DMS 273 treated with DMSO at 0.1 percent for 48 hours (cell line): ENCODE measurements at regions not wholly inside any gene's neighbourhood (a gene's known extent, or its start where the extent isn't known, plus 50 kb on each side); places are given as distances from the start of the nearest gene placed in this dataset.
A peak's percentile ranks its signal among the peaks of the same experiment; 100 is the strongest.
"Not testable (repeated sequence)": the region's sequence is repeated elsewhere in the genome, so short reads cannot be mapped to it uniquely, and the experiment has no call there.

Experiments
- DNase-seq: peaks from one replicate; lab custom pipeline; 2025; lab: John Stamatoyannopoulos, UW

DNA sequence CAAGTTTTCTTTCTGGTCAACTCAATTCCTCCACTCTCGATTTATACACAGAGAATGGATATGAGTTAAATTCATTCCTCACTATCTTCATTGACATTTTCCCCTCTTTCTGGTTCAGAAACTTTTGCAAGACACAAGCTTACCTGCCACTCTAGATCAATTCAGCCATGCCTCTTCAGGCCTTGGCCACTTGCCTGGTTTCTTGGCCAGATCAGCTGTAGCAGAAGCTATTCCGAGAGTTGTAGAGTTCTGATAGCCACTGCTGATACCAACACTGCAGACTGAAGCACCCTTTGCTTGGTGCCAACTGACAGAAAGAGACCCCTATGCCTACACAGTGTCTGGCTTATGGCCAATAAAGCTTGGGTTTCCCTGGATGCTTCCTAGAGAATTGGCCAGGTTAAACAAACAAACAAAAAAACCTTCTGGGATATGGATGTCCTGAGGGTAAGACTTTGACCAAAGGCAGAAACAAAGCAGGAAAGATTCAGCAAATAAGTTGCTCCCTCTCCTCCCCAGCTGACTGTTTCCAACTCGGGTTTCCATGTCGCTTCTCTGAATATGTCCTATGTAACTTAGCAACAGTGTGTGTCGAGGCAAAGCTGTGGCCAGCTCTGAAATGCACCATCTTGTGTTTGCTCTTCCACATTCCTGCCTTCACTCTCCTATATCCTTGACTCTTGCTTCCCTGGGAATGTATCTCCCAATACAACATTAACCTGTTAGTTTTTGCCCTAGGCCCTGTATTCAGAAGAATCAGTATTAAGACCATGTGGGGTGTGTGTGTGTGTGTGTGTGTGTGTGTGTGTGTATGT is 521.6 kb downstream of the EPHA3 start:
- DNase-seq = no peak

DNA sequence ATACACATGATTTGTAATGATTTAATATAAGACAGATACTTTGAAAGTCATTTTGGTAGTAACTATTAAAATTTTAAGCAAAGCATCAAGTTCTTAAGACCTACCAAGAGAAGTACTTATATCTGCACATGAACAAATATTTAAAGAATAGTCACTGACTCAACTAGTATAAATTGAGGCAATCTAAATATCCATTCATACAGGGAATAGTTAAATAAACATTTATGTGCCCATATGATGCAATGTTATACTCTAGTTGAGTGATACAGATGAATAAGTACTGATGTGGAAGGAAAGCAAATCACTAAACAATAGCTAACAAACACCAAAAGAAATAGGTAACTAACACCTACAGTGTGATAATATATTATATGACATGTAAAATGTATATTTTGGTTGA is 527.7 kb downstream of the EPHA3 start:
- no peak for DNase-seq

DNA sequence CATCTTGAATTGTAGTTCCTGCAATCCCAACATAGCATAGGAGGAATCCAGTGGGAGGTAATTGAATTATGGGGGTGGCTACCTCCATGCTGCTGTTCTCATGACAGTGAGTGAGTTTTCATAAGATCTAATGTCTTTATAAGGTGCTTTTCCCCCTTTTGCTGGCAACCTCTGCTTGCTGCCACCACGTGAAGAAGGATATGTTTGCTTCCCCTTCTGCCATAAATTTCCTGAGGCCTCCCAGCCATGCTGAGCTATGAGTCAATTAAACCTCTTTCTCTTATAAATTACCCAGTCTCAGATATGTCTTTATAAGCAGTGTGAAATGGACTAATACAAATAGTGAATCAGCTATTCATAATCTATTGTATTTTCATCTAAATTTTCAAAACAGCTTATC is 537.3 kb downstream of the EPHA3 start:
- DNase-seq = no peak

DNA sequence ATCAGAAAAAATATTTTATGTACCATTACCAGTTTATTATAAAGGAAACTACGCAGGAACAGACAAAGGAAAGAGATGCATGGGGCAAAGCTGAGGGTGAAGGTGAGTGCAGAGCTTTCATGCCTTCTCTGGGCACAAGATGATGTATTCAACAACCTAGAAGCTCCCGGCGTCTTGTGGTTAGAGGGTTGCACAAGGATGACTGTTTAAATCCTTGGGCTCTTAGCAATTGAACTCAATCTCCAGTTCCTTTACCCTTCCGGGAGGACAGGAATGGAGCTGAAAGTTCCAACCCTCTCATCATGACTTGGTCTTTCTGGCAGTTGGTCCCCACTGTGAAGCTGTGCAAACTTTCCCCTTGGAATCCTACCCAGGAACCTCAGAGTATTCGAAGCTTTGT is 542.0 kb downstream of the EPHA3 start:
- no peak for DNase-seq

DNA sequence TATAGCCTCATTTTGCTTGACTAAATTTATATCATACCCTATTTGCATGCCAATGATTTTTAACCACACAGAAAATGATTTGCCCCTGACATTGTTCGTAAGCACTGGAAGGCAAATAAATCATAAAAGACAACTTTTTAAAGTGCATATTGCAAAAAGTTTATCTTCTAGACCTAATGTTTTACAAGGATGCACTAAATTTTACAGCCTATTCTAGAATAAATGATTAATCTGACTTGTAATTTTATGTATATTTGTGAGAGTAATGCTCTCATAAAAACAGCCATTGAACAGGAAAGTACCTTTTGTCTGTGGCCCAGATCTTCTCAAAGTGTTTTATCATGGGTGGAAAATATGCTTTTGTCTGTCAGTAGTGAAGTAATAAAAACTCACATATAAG is 546.6 kb downstream of the EPHA3 start:
- no peak for DNase-seq

DNA sequence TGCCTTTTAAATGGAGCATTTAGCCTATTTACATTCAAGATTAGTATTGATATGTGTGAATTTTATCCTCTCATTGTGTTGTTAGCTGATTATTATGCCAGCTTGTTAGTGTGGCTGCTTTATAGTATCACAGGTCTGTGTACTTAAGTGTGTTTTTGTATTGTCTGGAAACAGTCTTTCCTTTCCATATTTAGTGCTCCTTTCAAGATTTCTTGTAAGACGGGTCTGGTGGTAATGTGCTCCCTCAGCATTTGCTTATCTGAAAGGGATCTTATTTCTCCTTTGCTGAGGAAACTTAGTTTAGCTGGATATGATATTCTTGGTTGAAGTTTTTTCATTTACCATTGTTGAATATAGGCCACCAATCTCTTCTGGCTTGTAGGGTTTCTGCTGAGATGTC is 549.0 kb downstream of the EPHA3 start:
- DNase-seq = no peak

DNA sequence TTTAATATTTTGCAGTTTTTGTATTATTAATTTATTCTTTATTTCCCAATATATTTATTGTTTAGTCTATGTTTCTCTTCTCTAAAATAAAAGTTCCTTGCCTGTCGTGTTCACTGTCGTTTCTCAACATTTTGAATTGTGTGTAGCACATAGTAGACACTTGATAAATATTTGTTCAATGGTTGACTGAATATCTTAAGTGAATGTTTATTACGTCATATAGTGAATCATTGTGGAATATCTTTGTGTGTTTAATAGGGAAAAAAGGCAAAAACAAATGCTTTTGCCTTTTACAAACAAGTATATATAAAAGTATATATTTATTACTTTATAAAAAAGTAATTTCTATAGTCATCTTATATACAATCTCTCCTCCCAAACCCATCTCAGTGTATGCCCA is 572.3 kb downstream of the EPHA3 start:
- no peak for DNase-seq

DNA sequence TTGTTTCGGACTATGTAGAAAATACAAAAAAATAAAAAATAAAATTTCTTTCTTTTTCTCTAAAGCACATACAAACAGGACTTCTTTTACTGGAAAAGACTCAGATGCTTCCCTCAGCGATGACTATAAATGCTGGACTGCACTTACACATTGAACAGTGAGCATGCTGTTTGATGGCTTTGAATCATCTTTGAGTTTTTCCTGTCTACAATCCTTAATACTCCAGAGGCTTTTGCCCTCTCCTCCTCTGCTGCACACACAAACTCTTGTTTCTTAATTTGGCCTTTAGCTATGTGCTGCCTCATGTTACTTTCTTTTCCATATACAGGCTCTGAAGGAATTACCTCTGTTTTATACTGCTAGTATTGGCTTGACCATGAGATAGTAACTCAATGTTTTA is 575.1 kb downstream of the EPHA3 start:
- DNase-seq = no peak

DNA sequence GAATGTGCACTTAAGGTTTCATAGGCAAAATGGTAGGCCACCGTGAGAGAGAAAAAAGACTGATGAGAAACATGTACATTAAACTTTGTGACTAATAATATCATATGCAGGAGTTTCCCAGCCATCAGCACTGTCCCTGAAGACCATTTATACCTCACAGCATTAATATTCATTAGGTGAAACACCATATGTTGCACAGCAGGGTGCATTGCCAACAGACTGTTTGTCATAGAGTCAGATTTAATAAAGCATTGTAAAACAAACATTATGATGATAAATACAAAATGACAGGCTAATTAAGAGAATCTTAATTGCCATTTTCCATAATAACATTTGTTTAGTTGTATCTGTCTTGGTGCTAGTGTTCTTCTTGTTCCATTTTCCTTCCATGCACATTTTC is 578.3 kb downstream of the EPHA3 start:
- peak; percentile 88 for DNase-seq

DNA sequence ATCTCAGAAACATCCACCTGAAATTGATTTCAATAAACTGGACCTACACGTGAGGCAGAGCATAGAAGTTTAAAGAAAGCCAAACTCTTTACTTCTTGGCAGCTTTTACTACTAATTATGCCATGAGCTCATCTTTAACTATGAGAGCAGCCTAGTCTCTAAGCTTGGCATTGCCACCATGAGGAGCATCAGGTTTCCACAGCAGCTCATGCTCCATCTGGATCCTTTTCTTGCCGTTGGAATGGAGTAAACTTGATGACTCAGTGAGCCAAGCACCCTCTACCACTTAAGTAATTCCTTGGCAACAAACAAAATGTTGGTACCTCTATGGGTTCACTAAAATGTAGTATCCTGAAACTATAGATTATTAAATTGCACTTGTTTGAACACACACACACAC is 583.2 kb downstream of the EPHA3 start:
- DNase-seq = peak; percentile 92

DNA sequence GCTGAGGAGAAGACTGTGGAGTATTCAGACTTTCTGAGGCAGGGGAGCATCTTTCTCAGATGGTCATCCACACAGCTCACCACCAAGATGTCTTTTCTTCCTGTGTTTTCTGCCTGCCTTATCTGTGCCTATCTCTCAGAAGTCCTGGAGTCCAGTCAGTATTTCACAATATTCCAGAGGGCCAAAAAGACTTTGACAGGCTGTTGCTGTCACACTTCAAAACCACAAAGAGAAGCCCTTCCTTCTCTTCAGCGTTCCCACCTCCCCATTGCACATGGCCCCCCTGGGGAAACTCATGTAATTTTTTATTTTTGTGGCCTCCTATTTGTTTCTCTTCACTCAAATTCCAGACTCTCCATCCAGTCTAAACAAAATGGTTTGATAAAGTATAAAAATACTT is 585.2 kb downstream of the EPHA3 start:
- DNase-seq = no peak

DNA sequence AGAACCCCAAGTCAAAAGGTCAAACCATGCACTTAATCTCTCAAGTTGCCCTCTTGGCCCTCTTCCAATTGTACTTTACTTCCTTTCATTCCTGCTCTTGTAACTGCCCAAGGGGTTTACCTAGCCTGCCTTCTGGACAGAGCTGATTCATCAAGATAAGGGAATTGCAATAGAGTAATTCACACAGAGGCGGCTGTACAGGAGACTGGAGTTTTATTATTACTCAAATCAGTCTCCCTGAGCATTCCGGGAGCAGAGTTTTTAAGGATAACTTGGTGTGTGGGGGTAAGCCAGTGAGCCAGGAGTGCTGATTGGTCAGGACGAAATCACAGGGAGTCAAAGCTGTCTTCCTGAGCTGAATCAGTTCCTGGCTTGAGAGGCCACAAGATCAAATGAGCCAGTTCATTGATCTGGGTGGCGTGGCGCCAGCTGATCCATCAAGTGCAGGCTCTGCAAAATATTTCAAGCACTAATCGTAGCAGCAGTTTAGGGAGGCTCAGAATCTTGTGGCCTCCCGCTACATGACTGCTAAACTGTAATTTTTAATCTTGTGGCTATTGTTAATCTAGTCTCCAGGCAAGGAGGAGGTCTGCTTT is 590.0 kb downstream of the EPHA3 start:
- DNase-seq = peak; percentile 35

DNA sequence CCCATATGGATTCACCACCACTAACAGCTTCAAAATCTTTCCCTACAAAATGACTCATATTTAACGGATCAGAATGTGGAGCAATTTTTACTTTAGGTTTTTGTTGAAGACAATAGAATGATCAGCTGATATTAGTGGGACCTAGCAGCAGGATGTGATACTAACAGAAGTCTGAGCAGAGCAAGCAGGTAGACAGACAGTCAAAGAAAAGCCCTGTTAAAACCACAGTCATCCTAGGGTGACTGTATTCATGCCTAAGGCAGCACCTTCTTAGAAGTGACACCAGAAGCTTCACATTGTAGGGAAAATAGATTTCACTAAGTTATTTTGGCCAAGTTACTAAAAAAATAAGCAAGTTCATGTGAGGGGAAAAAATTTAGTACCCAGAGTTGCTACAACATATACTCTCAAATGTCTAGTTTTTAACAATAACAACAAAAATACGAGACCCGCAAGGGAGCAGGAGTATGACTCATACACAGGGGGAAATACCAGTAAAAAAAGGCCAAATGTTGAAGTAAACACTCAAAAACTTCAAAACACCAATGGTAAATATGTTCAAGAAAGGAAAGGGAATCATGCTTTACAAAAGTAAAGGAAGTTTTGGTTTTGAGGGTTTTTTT is 590.9 kb downstream of the EPHA3 start:
- DNase-seq = no peak

DNA sequence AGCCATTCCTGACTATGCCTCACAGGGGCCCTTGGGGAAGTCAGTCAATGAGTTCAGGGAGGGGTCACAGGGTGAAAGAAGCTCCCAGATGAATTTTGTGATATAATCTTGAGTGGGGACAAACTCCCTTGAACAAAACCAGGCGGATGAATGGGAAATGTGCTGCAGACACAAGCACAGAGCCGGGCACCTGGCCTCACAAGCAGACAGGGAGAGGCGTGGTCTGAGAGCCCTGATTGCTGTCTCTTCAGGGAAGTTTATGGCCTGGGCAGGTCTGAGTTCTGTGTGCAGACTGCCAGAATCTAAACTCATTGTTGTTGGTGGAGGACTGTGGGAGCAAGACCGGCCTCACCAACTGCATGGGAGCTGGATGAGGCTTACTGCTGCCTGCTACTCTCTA is 591.8 kb downstream of the EPHA3 start:
- no peak for DNase-seq

DNA sequence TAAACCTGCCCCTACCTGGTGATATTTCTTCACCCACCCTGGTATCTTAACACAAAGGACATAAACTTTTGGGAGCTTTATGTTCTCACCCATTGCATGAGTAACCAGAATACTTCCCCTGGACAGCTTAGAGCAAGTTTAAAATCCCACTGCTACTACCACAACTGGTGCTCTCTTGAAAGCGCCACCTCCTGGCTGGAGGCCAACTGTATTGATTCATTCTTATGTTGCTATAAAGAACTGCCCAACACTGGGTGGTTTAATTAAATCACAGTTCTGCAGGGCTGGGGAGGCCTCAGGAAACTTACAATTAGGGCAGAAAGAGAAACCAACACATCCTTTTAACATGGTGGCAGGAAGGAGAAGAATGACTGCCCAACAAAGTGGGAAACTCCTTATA is 592.4 kb downstream of the EPHA3 start:
- DNase-seq = no peak

DNA sequence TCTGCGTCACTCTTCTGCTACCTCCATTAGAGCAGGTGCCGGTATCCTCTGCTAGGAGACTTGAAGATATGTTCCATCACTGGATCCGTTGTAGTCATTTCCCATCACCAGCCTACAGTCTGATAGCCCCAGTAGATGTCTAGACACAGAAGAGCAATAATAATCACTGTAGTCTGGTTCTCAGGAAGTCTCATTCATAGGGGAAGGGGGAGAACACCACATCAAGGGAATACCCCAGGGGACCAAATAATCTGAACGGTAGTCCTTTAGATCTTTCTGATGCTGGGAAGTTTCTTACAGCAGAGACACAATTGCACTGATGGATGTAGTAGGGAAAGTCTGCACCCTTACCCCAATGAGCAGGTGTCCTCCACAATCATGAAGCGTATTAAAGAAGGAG is 595.0 kb downstream of the EPHA3 start:
- no peak for DNase-seq

DNA sequence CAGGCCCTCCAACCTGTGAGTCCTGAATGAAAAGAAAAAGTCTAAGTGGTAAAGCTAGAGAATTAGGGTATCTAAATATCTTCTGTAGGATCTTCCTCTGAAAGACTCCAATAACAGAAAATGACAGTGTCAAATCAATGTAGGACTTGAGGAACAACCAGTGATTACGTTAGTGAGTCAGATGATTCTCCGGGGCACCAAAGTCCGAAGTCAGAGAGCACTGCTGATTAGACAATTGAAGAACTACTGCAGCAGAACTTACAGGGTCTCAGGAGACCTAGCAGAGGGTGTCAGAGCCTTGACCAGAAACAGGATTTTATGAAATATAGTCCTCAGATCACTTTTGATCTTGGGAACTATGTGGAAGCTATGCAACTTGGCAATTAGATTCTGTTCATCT is 605.8 kb downstream of the EPHA3 start:
- no peak for DNase-seq

DNA sequence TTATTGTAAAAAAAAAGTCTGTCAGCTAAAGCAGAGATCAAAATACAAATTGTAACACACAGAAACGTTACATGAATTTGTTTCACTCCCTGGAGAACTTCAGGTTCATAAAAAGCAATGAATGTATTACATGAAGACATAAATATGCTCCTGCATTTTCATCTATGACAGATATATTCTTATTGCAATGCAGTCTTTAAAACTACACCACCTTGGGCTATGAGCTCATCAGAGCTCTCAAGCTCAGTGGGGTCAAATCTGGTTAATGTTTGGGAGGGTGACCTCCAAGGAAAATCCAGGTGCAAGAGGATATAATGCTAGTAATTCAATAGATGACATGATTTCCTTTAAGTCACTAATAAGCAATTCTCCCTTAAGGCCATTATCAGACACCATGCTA is 606.8 kb downstream of the EPHA3 start:
- DNase-seq = no peak

DNA sequence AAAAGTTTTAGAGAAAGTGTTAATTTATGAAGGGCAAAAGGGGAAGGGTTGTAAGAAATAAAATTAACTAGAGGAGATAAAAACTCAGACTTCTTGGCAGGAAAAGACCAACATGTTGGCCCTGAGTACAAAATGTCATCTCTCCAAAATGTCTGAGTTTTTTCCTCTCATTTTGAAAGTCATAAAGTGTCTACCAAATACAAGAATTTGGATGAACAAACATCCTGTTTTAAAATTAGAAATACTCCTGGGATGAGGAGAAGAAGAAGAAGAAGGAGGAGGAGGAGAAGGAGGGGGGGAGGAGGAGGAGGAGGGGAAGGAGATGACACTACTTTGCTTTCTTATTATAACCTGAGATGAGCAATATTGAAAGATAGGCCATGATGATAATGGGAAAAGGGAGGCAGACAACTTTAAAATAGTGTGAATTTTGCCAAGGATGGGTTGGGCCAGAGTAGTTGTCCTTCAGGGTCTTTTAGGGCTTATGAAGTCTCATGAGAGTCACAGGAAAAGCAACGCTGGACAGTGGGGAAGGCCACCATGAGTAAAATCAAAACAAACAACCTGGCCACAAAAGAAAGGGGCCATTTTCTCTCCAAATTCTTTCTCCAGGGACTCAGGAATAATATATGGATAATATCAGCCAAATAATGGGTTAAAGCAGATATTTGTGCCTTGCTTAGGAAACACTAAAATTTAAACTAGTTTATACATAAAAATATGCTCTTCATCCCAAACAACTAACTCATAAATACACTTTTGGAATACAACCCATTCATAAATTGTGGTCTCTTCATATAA is 632.9 kb downstream of the EPHA3 start:
- no peak for DNase-seq

DNA sequence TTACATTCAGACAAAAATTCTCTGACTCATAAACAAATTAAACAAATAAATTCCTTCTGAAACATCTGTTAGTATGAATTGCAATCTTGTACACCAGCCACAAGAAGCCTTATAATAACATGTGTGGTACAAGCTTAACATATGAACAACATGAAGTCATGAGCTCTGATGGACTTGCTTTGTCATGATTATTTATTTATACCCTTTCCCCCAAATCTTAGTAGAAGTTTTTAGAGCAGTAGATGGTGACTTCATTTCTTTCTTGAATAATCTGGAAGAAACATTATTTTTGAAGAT is 633.4 kb downstream of the EPHA3 start:
- no peak for DNase-seq

DNA sequence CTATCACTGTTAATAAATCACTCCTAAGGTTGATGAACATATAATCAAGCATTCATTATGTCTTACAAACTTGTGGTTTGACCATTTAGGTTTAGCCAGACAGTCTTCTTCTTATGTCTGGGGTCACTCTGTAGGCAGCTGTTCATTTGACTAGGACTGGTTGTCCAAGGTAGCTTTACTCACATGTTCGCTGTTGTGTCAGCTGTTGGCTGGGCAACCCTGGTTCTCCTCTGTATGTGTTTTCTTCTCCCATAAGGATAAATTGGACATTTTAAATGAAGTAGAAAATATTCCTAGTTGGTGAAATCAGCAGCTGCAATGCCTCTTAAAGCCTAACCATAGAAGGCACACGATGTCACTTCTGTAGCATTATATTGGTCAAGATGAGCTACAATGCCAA is 635.1 kb downstream of the EPHA3 start:
- DNase-seq = no peak

DNA sequence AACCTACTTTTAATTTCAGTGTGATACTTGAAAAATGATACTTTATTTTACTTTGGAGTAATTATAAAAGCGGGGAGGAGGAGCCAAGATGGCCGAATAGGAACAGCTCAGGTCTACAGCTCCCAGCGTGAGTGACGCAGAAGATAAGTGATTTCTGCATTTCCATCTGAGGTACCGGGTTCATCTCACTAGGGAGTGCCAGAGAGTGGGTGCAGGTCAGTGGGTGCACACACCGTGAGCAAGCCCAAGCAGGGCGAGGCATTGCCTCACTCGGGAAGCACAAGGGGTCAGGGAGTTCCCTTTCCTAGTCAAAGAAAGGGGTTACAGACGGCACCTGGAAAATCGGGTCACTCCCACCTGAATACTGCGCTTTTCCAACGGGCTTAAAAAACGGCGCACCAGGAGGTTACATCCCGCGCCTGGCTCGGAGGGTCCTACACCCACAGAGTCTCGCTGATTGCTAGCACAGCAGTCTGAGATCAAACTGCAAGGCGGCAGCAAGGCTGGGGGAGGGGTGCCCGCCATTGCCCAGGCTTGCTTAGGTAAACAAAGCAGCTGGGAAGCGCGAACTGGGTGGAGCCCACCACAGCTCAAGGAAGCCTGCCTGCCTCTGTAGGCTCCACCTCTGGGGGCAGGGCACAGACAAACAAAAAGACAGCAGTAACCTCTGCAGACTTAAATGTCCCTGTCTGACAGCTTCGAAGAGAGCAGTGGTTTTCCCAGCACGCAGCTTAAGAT is 640.3 kb downstream of the EPHA3 start:
- DNase-seq = not testable (repeated sequence)
